Upper lobe of right lung (tissue), 1 donor: ENCODE measurements at regions not wholly inside any gene's neighbourhood (a gene's known extent, or its start where the extent isn't known, plus 50 kb on each side); places are given as distances from the start of the nearest gene placed in this dataset.

ENCODE experiments used
- ATAC-seq: fragments of 200-7000 bp; cut with Tn5 transposase; one replicate; pipeline ENCODE4 v1.9.1; 2020; ENCODE audit warnings: mild to moderate bottlenecking, moderate library complexity
- DNase-seq: peaks from one replicate; pipeline ENCODE4 v3.0.0-alpha.2; 2020
- H3K27ac ChIP-seq: fragments of 200-600 bp; one replicate; pipeline ENCODE4 v1.8.0; 2022
- H3K27me3 ChIP-seq: fragments of 200-600 bp; one replicate; pipeline ENCODE4 v1.8.0; 2022; ENCODE audit warnings: mild to moderate bottlenecking
- H3K36me3 ChIP-seq: fragments of 200-600 bp; one replicate; pipeline ENCODE4 v1.8.0; 2022
- H3K4me1 ChIP-seq: fragments of 200-600 bp; one replicate; pipeline ENCODE4 v1.8.0; 2022
- H3K4me3 ChIP-seq: fragments of 200-600 bp; one replicate; pipeline ENCODE4 v1.8.0; 2022; ENCODE audit warnings: mild to moderate bottlenecking
- H3K9me3 ChIP-seq: fragments of 200-600 bp; one replicate; pipeline ENCODE4 v1.8.0; 2022
- CTCF ChIP-seq: fragments of 200-600 bp; IDR thresholded peaks from one replicate; pipeline ENCODE4 v1.8.0; 2022; ENCODE audit warnings: antibody characterized with exemption
- intact Hi-C: fragments of 100-400 bp; cut with DNase I; formaldehyde crosslinking; loops from one replicate; pipeline ENCODE4 v1.11.0; 2022
- donor health status: DM: no; HTN: yes; CAD: no; lungs with severe emphysema.

- Histone ChIP-seq H3K36me3 (no peaks in the 10 kb centered on the region), H3K4me3 (no peak overlapping the region), H3K27ac (no peak overlapping the region), H3K27me3 (no peaks in the 10 kb centered on the region), H3K4me1 (no peaks in the 10 kb centered on the region), H3K9me3 (no peaks in the 10 kb centered on the region)
- no peak for TF ChIP-seq CTCF
- no peak for ATAC-seq
- intact Hi-C loops, result no loop called here
- no peak for DNase-seq
Measured at GRCh38 chr10:78388331-78389050, 354.8 kb downstream of the RPS24 start.

- ATAC-seq, result no peak
- TF ChIP-seq CTCF, result no peak
- intact Hi-C loops, result no loop called here
Measured at GRCh38 chr10:78389419-78389818, 355.8 kb downstream of the RPS24 start.

GRCh38 chr10:78390051-78390450 is 356.4 kb downstream of the RPS24 start:
- H3K9me3 ChIP-seq, result no peaks in the 10 kb centered on the region
- H3K36me3 ChIP-seq, result no peaks in the 10 kb centered on the region
- TF ChIP-seq CTCF, result no peak
- DNase-seq (no peak), ATAC-seq (no peak)
- no peaks in the 10 kb centered on the region for H3K4me1 ChIP-seq
- no peak overlapping the region for H3K4me3 ChIP-seq
- H3K27ac ChIP-seq, result no peak overlapping the region
- no peaks in the 10 kb centered on the region for H3K27me3 ChIP-seq
- intact Hi-C loops, result no loop called here

More at GRCh38 chr10:78389419-78389818, 355.8 kb downstream of the RPS24 start:
- Histone ChIP-seq H3K27me3 (no peaks in the 10 kb centered on the region), H3K4me1 (no peaks in the 10 kb centered on the region), H3K9me3 (no peaks in the 10 kb centered on the region), H3K36me3 (no peaks in the 10 kb centered on the region), H3K4me3 (no peak overlapping the region), H3K27ac (no peak overlapping the region)
- DNase-seq, result no peak

GRCh38 chr10:78390817-78391216 is 357.2 kb downstream of the RPS24 start:
- no peak for TF ChIP-seq CTCF
- ATAC-seq, result no peak
- intact Hi-C loops, result no loop called here

GRCh38 chr10:78391585-78391984 is 357.9 kb downstream of the RPS24 start:
- ATAC-seq (no peak), DNase-seq (no peak)
- no peaks in the 10 kb centered on the region for H3K36me3 ChIP-seq
- TF ChIP-seq CTCF, result no peak
- H3K4me1 ChIP-seq, result no peaks in the 10 kb centered on the region
- no peaks in the 10 kb centered on the region for H3K27me3 ChIP-seq
- no peak overlapping the region for H3K4me3 ChIP-seq
- H3K27ac ChIP-seq, result no peak overlapping the region
- intact Hi-C loops, result no loop called here
- H3K9me3 ChIP-seq, result no peaks in the 10 kb centered on the region

More at GRCh38 chr10:78390817-78391216, 357.2 kb downstream of the RPS24 start:
- Histone ChIP-seq H3K4me3 (no peak overlapping the region), H3K9me3 (no peaks in the 10 kb centered on the region), H3K36me3 (no peaks in the 10 kb centered on the region), H3K27ac (no peak overlapping the region), H3K27me3 (no peaks in the 10 kb centered on the region), H3K4me1 (no peaks in the 10 kb centered on the region)
- no peak for DNase-seq

GRCh38 chr10:78392197-78392596 is 358.5 kb downstream of the RPS24 start:
- H3K9me3 ChIP-seq, result no peaks in the 10 kb centered on the region
- TF ChIP-seq CTCF, result no peak
- H3K27me3 ChIP-seq, result no peaks in the 10 kb centered on the region
- intact Hi-C loops, result no loop called here
- no peak for ATAC-seq
- no peaks in the 10 kb centered on the region for H3K36me3 ChIP-seq
- H3K27ac ChIP-seq, result no peak overlapping the region
- H3K4me3 ChIP-seq, result no peak overlapping the region
- no peaks in the 10 kb centered on the region for H3K4me1 ChIP-seq
- DNase-seq, result no peak
